GM21423 (cell line): ENCODE measurements at regions not wholly inside any gene's neighbourhood (a gene's known extent, or its start where the extent isn't known, plus 50 kb on each side); places are given as distances from the start of the nearest gene placed in this dataset.

ENCODE experiments used
- ATAC-seq: cut with Tn5 transposase; IDR thresholded peaks from one replicate; pipeline ENCODE4 v1.9.1; 2021; ENCODE audit warnings: mild to moderate bottlenecking, moderate library complexity; ENCODE audit not compliant: unreplicated experiment

- ATAC-seq, result no peak
Measured at GRCh38 chr18:39909706-39910105, 2045.3 kb upstream of the PIK3C3 start.

DNA sequence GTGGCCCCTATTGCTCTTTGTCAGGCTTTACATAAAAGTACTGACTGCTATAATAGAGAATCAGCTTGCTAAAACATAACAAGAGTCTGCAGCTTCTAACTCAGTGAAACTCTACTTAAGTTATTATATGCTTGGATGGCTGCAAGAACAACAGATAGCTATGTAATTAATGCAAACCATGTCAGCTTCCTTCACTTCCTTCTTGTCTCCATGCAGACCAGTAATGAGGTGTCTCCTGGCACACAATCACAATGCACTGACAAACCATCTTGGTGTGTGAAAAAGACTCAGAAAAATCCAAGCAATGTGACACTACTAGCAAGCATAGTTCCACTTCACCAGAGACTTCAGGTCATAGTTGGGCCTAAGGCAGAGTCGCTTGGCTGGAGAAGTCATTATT is 2068.9 kb upstream of the PIK3C3 start:
- no peak for ATAC-seq

DNA sequence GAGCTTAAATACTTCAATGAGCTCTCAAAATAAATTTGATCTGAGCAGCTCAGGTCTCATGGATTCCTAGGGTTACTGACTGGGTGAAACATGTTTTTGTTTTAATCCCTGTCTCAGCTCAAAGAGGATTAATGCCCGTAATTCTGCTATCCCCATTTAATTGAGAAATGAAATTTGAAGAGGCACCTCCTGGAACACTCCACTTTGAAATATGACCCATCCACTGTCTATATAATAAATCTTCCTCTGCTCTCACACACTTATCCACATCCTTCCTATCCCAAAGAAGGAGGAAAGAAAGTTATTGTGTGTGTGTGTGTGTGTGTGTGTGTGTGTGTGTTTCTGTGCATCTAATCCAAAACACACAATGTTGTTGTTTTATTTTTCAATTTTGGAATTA is 2082.4 kb upstream of the PIK3C3 start:
- ATAC-seq, result no peak

GRCh38 chr18:39871961-39872360 is 2083.1 kb upstream of the PIK3C3 start:
- ATAC-seq, result no peak

DNA sequence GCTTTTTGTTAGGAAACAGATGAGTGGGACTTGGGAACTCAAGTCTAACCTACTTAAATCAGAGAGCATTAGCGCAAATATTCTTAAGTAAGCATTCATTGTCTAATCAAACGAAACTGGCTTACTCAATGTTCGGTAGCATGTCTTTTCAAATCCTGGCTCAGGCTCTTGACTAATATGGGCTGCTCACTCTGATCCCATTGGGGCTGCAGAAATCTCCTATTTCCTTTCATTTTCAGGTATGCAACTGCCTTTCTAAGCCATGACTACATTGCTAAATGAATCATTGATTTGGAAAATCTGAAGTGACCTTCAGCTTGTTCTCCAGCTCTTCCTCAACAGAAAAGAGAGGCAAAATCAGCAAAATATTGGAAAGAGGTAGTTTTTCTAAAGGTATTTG is 2084.4 kb upstream of the PIK3C3 start:
- no peak for ATAC-seq

DNA sequence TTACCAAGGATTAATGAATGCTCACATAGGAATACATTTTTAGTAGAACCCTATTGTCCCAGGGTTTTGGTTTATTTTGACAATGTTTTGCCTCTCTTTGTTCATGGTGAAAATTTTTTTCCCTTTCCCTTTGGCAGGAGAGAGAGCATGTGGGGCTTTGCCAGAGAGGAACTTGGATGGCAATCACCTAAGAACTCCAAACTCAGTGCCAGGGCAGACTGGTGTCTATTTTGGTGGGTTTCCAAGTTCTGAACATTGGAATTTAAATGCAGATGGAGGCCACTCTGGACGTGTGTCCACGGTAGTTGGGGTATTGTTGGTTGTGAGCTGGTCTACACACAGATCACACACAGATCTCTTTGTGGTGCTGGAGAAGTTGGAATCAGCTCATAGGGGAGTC is 2091.1 kb upstream of the PIK3C3 start:
- no peak for ATAC-seq

DNA sequence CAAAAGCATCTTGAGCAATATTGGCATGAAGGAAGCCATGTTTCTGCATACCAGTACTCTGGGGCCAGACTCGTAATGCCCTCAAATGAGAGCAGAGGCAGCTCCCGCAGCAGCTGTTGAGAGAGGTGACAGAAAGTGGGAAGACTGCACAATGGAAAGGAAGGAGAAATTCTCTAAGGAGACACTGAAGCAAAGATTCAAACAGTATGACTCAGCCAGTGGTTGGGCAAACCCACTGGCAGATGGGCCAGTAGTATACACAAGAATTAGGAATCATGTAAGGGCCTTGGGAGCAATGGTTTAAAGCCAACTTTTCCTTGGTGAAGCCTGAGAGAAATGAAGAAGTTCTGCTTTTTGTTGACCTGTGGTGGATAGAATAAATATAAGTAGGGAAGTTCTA is 2092.7 kb upstream of the PIK3C3 start:
- ATAC-seq, result no peak

DNA sequence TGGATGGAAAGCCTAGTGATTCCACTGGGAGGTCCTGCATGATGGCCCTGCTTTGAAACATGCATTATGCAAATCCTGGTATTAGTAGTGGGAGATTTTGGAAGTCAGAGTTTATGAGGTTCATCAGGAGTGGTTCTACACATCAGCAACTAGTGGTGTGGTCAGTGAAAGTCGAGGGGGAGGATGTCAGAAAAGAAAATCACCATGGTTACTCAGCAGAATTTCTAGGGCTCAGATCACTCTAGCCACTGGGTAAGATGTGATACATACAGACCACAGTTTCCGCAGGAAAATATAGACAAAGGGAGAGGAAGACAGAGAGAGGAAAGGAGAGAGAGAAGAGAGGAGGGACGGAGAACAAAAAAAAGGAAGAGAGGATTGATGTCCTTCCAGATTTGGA is 2100.7 kb upstream of the PIK3C3 start:
- no peak for ATAC-seq

DNA sequence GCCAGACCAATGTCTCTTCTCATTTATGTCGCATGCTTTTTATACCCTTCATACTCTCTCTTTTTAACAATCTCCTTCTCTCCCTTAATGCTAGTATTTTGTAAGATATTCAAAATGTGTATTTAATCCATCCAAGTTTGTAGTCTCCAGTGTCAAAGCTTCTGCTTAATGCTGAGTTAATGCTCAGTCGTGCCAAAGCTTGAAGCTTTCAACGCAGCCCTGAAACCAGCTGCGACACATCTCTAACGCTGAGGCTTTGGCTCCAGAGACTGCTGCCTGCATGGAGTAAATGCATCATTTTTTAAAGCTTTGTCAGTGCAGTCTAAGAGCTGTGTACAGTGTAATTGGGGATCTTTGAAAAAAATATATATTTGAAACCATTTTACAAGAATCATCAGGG is 2108.8 kb upstream of the PIK3C3 start:
- ATAC-seq, result no peak

DNA sequence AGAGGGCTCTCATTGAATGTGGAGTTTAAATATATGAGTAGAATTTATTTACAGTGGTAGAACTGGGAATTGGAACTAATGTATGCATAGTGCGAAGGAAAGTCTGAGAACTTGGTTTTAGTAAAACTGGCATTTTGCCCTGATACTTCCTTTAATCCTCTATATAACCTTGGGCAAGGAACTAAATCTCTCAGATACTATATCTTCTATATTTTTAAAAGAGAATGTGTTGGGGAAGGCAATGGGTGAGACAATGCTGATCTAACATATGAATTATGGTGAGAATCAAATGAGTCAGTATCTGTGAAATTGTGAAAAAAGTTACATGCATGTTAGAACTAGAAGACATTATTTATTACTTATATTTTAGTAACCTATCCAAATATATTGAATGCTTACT is 2109.4 kb upstream of the PIK3C3 start:
- ATAC-seq, result no peak

GRCh38 chr18:39845106-39845505 is 2109.9 kb upstream of the PIK3C3 start:
- ATAC-seq, result no peak

DNA sequence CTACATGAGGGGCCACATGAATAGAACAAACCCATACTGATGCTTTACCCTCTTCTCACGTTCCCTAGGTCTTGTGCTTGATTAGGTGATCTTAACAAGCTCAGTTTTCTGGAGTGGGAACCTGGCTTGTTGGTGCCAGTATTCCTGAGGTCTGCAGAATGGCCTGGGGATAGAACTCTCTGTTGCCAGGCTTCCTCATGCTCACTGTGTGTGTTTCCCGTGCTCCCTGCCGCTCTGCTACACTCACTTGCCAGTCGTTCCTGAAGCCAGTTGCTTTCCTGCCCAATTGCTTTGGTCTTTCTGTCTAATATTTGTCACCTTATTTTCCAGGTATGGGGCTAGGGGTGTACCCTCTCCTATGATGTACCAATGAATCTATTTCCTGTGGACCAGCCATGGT is 2111.5 kb upstream of the PIK3C3 start:
- ATAC-seq, result no peak

GRCh38 chr18:39842366-39842914 is 2112.6 kb upstream of the PIK3C3 start:
- ATAC-seq, result no peak

- no peak for ATAC-seq
Measured at GRCh38 chr18:39841482-39842365, 2113.3 kb upstream of the PIK3C3 start.

GRCh38 chr18:39840856-39841481 is 2114.1 kb upstream of the PIK3C3 start:
- ATAC-seq, result no peak

DNA sequence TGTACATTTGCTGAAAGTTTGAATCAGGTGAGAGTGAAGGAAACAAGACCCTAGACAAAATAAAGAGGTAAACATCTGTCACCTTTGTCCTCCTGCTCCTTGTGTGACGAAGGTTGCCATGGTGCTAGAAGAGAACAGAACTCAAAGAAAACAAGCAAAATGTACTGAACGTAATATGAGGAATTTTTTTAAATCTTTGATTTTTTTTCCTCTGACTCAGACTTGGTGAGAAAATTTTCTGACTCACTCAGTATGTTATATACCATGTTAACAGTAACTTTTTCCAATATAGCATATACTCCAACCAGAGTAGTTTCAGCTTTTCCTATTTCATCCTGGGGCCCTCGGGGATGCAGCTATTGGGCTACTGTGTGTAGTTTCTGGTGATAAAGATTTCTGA is 2114.6 kb upstream of the PIK3C3 start:
- ATAC-seq, result no peak

GRCh38 chr18:39839782-39840181 is 2115.3 kb upstream of the PIK3C3 start:
- ATAC-seq, result no peak

GRCh38 chr18:39838831-39839230 is 2116.2 kb upstream of the PIK3C3 start:
- ATAC-seq, result no peak

- no peak for ATAC-seq
Measured at GRCh38 chr18:39835303-39836030, 2119.6 kb upstream of the PIK3C3 start.

DNA sequence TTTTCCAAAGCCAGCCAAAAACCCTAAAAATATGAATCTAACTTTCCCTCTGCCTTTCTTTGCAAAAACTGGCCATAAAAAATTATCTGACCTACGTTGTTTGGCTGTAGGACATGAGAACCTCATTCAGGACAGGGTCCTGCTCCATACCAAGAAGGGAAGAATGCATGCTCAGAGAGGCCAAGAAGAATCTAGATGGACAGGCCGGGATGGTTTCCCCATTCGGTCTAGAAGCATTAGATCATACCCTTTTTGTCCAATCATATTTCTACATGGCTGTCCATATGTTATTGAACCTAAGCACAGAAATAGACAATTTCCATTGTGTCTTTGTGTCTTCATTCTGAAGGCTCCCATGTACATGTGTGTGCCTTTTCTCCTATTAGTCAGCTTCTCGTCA is 2120.4 kb upstream of the PIK3C3 start:
- no peak for ATAC-seq

DNA sequence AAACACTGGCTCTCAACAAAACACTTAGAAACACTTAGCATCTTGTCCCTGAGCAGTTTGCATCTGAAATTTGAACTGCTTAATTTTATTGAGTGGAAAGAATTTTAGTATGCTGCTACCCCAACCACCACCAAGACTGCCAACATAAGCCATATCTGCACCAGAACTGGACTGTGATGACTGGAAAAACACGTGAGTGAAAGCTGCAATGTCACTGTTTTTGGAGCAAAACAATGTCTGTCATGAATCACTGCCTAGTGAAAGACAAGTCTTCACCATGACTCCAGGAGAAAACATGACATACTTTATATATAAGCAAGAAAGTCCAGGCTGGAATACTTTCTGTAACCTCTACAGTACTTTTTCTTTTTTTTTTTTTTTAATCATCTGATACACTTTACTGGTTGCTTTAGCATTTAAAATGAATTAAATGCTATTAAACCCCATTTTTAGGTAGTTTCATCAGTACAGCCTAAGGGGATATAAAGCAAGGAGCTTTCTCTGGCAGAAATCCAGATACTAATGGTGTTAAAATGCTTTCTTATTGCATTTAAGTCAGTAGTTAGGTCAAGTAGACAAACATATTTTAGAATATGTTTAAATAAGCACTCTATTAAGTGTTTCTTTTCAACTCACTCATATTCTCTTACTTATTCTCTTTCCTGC is 2129.4 kb upstream of the PIK3C3 start:
- no peak for ATAC-seq
